CD4-positive, alpha-beta memory T cell (primary cell): ENCODE measurements at regions not wholly inside any gene's neighbourhood (a gene's known extent, or its start where the extent isn't known, plus 50 kb on each side); places are given as distances from the start of the nearest gene placed in this dataset.

Experiments
- CTCF ChIA-PET: fragments of 350-600 bp; sonication (Branson Sonifier 250); formaldehyde crosslinking; loops from one replicate; lab custom pipeline; 2021; ENCODE audit warnings: inconsistent platforms; ENCODE audit not compliant: partially characterized antibody; lab: Charles Lee
- POLR2A ChIA-PET: fragments of 350-600 bp; sonication (Branson Sonifier 250); formaldehyde crosslinking; loops from one replicate; lab custom pipeline; 2021; ENCODE audit not compliant: partially characterized antibody; lab: Charles Lee
- DNase-seq, 5 donors: peaks; one replicate each; pipeline versions ENCODE4 v3.0.0 to v3.0.0-alpha.2; 2020 to 2022; ENCODE audit warnings: mixed read lengths in 1 of 5
- H3K27ac ChIP-seq: one replicate; pipeline ENCODE4 v1.7.0; 2013; ENCODE audit warnings: low read depth, low read length
- H3K27me3 ChIP-seq: 2 replicates; pipeline ENCODE4 v1.7.0; 2013; ENCODE audit warnings: mild to moderate bottlenecking, low read length, moderate library complexity; ENCODE audit not compliant: insufficient read depth
- H3K36me3 ChIP-seq: 2 replicates; pipeline ENCODE4 v1.7.0; 2013; ENCODE audit warnings: mild to moderate bottlenecking, low read length, moderate library complexity; ENCODE audit not compliant: insufficient read depth
- H3K4me1 ChIP-seq: 2 replicates; pipeline ENCODE4 v1.7.0; 2013; ENCODE audit warnings: mild to moderate bottlenecking, low read length, moderate library complexity; ENCODE audit not compliant: insufficient read depth
- H3K4me3 ChIP-seq, 2 donors: one replicate each; pipeline ENCODE4 v1.7.0; 2013; ENCODE audit warnings: low read length in 2 of 2, mild to moderate bottlenecking in 1 of 2
- H3K9me3 ChIP-seq, 2 donors: one replicate each; pipeline ENCODE4 v1.7.0; 2013; ENCODE audit warnings: low read length in 2 of 2, control low read depth in 1 of 2; ENCODE audit not compliant: control insufficient read depth in 1 of 2
- H3K27ac Mint-ChIP-seq, 7 donors: one replicate each; pipeline ENCODE4 v1.8.0; 2020 to 2021; ENCODE audit warnings: mixed read lengths in 7 of 7, mild to moderate bottlenecking in 6 of 7, inconsistent platforms in 3 of 7, moderate library complexity in 3 of 7
- H3K27me3 Mint-ChIP-seq, 2 donors: one replicate each; pipeline ENCODE4 v1.8.0; 2020 to 2021; ENCODE audit warnings: mixed read lengths in 2 of 2
- H3K36me3 Mint-ChIP-seq, 2 donors: one replicate each; pipeline ENCODE4 v1.8.0; 2020 to 2021; ENCODE audit warnings: mixed read lengths in 2 of 2, inconsistent platforms in 1 of 2, mild to moderate bottlenecking in 1 of 2
- H3K4me1 Mint-ChIP-seq, 4 donors: one replicate each; pipeline ENCODE4 v1.8.0; 2020 to 2021; ENCODE audit warnings: mixed read lengths in 4 of 4, mild to moderate bottlenecking in 1 of 4
- H3K4me3 Mint-ChIP-seq, 8 donors: one replicate each; pipeline ENCODE4 v1.8.0; 2020 to 2021; ENCODE audit warnings: mixed read lengths in 8 of 8, mild to moderate bottlenecking in 7 of 8, moderate library complexity in 6 of 8, inconsistent platforms in 3 of 8
- H3K9me3 Mint-ChIP-seq, 8 donors: one replicate each; pipeline ENCODE4 v1.8.0; 2020 to 2021; ENCODE audit warnings: mixed read lengths in 8 of 8, mild to moderate bottlenecking in 5 of 8, inconsistent platforms in 3 of 8, moderate library complexity in 1 of 8
- intact Hi-C: fragments of 100-400 bp; cut with micrococcal nuclease; formaldehyde crosslinking; loops from one replicate; pipeline ENCODE4 v1.15.1; 2023

- Histone ChIP-seq H3K9me3 (no peaks in the 10 kb centered on the region), H3K27ac (no peak overlapping the region), H3K27me3 (no peaks in the 10 kb centered on the region), H3K36me3 (no peaks in the 10 kb centered on the region), H3K4me3 (no peak overlapping the region), H3K4me1 (no peaks in the 10 kb centered on the region)
- Mint-ChIP-seq H3K27me3 (peaks cover 2 to 4% of the 10 kb centered on the region in 2 donors), H3K36me3 (no peaks in the 10 kb centered on the region), H3K27ac (no peak overlapping the region), H3K4me1 (no peaks in the 10 kb centered on the region), H3K4me3 (no peak overlapping the region), H3K9me3 (peaks cover 0 to 10% (median 3%) of the 10 kb centered on the region in 8 donors)
- DNase-seq, result no peak
- ChIA-PET POLR2A (no interaction called here), CTCF (interaction anchor here (0.6 to 1.0 kb wide), 2 partner anchors 22 to 183 kb away, joined by 3 read pairs; no protein-coding TSS in a partner anchor)
- intact Hi-C loops, result no loop called here
Observed at GRCh38 chr14:23814527-23815256, 138.9 kb upstream of the DHRS4 start.

GRCh38 chr14:23816371-23816770, 137.2 kb upstream of the DHRS4 start:
- no peak overlapping the region for H3K27ac Mint-ChIP-seq
- H3K4me3 Mint-ChIP-seq, result no peak overlapping the region
- no peaks in the 10 kb centered on the region for H3K27me3 ChIP-seq
- no peaks in the 10 kb centered on the region for H3K36me3 Mint-ChIP-seq
- no peak for DNase-seq
- no peak overlapping the region for H3K27ac ChIP-seq
- intact Hi-C loops, result no loop called here
- H3K9me3 ChIP-seq, result no peaks in the 10 kb centered on the region
- ChIA-PET POLR2A (no interaction called here), CTCF (no interaction called here)
- no peaks in the 10 kb centered on the region for H3K4me1 Mint-ChIP-seq
- no peak overlapping the region for H3K4me3 ChIP-seq
- H3K4me1 ChIP-seq, result no peaks in the 10 kb centered on the region
- no peaks in the 10 kb centered on the region for H3K36me3 ChIP-seq
- H3K9me3 Mint-ChIP-seq, result peaks cover 0 to 13% (median 5%) of the 10 kb centered on the region in 8 donors
- H3K27me3 Mint-ChIP-seq, result peaks cover 0 to 2% of the 10 kb centered on the region in 2 donors

- Histone ChIP-seq H3K4me1 (no peaks in the 10 kb centered on the region), H3K27me3 (no peaks in the 10 kb centered on the region), H3K4me3 (no peak overlapping the region), H3K27ac (no peak overlapping the region), H3K36me3 (no peaks in the 10 kb centered on the region), H3K9me3 (no peaks in the 10 kb centered on the region)
- DNase-seq, result no peak
- intact Hi-C loops, result no loop called here
- Mint-ChIP-seq H3K4me1 (no peaks in the 10 kb centered on the region), H3K27me3 (peaks cover 0 to 2% of the 10 kb centered on the region in 2 donors), H3K36me3 (no peaks in the 10 kb centered on the region), H3K9me3 (peaks cover 0 to 13% (median 5%) of the 10 kb centered on the region in 8 donors), H3K27ac (no peak overlapping the region), H3K4me3 (no peak overlapping the region)
- ChIA-PET POLR2A (no interaction called here), CTCF (interaction anchor here (1.1 kb wide), 1 partner anchor 33 kb away, joined by 3 read pairs; no protein-coding TSS in a partner anchor)
Observed at GRCh38 chr14:23817164-23817767, 136.3 kb upstream of the DHRS4 start.

GRCh38 chr14:23827100-23827892, 126.3 kb upstream of the DHRS4 start:
- Mint-ChIP-seq H3K27me3 (peaks cover 16% of the 10 kb centered on the region in 2 donors), H3K9me3 (peaks cover 0 to 2% (median 0%) of the 10 kb centered on the region in 8 donors), H3K4me3 (no peak overlapping the region), H3K36me3 (no peaks in the 10 kb centered on the region), H3K4me1 (no peaks in the 10 kb centered on the region), H3K27ac (no peak overlapping the region)
- H3K4me3 ChIP-seq, result no peak overlapping the region
- H3K9me3 ChIP-seq, result no peaks in the 10 kb centered on the region
- peaks cover 5% of the 10 kb centered on the region for H3K27me3 ChIP-seq
- CTCF ChIA-PET, result no interaction called here
- H3K36me3 ChIP-seq, result no peaks in the 10 kb centered on the region
- no peaks in the 10 kb centered on the region for H3K4me1 ChIP-seq
- DNase-seq, result no peak
- no peak overlapping the region for H3K27ac ChIP-seq
- intact Hi-C loops, result no loop called here
- POLR2A ChIA-PET, result no interaction called here

GRCh38 chr14:23828001-23828400, 125.6 kb upstream of the DHRS4 start:
- Mint-ChIP-seq H3K9me3 (peaks cover 0 to 2% (median 0%) of the 10 kb centered on the region in 8 donors), H3K36me3 (no peaks in the 10 kb centered on the region), H3K27me3 (peaks cover 14 to 16% of the 10 kb centered on the region in 2 donors), H3K4me3 (no peak overlapping the region), H3K27ac (no peak overlapping the region), H3K4me1 (no peaks in the 10 kb centered on the region)
- intact Hi-C loops, result no loop called here
- H3K9me3 ChIP-seq, result no peaks in the 10 kb centered on the region
- H3K27me3 ChIP-seq, result peaks cover 5% of the 10 kb centered on the region
- ChIA-PET CTCF (no interaction called here), POLR2A (no interaction called here)
- H3K4me3 ChIP-seq, result no peak overlapping the region
- no peaks in the 10 kb centered on the region for H3K36me3 ChIP-seq
- DNase-seq, result no peak
- no peak overlapping the region for H3K27ac ChIP-seq
- no peaks in the 10 kb centered on the region for H3K4me1 ChIP-seq

- POLR2A ChIA-PET, result no interaction called here
- peaks cover 12 to 16% of the 10 kb centered on the region in 2 donors for H3K27me3 Mint-ChIP-seq
- intact Hi-C loops, result no loop called here
- no peak overlapping the region for H3K4me3 Mint-ChIP-seq
- H3K36me3 Mint-ChIP-seq, result no peaks in the 10 kb centered on the region
- no peak overlapping the region for H3K27ac Mint-ChIP-seq
- Histone ChIP-seq H3K4me3 (no peak overlapping the region), H3K27ac (no peak overlapping the region), H3K9me3 (no peaks in the 10 kb centered on the region), H3K27me3 (peaks cover 5% of the 10 kb centered on the region), H3K36me3 (no peaks in the 10 kb centered on the region), H3K4me1 (no peaks in the 10 kb centered on the region)
- CTCF ChIA-PET, result no interaction called here
- H3K9me3 Mint-ChIP-seq, result peaks cover 0 to 2% (median 0%) of the 10 kb centered on the region in 8 donors
- no peaks in the 10 kb centered on the region for H3K4me1 Mint-ChIP-seq
- no peak for DNase-seq
Observed at GRCh38 chr14:23828616-23829015, 125.0 kb upstream of the DHRS4 start.
